AG04450 (cell line): ENCODE measurements at regions not wholly inside any gene's neighbourhood (a gene's known extent, or its start where the extent isn't known, plus 50 kb on each side); places are given as distances from the start of the nearest gene placed in this dataset.

ENCODE experiments used
- CTCF ChIA-PET: fragments of 300-600, 350-600 bp; formaldehyde crosslinking; extraction: SDS; loops from one replicate; lab custom pipeline; 2022; ENCODE audit warnings: antibody characterized with exemption, inconsistent platforms; lab: Charles Lee
- POLR2A ChIA-PET: fragments of 350-600 bp; formaldehyde crosslinking; extraction: SDS; loops from one replicate; lab custom pipeline; 2021; ENCODE audit warnings: antibody characterized with exemption, inconsistent platforms; lab: Yijun Ruan, JAX
- DNase-seq: peaks from one replicate; pipeline ENCODE4 v3.0.0-alpha.2; 2011; ENCODE audit warnings: low read depth, low spot score
- H3K27ac ChIP-seq: one replicate; pipeline ENCODE4 v1.5.1; 2012; ENCODE audit warnings: low read depth, low read length, control low read depth
- H3K27me3 ChIP-seq: one replicate; pipeline ENCODE4 v1.6.0; 2012; ENCODE audit warnings: low read length; ENCODE audit not compliant: control insufficient read depth, insufficient read depth
- H3K4me3 ChIP-seq: 2 replicates; pipeline ENCODE4 v1.5.1; 2011; ENCODE audit warnings: mild to moderate bottlenecking, low read depth, low read length, control low read depth
- H3K9me3 ChIP-seq: 2 replicates; pipeline ENCODE4 v1.5.1; 2012; ENCODE audit warnings: low read length; ENCODE audit not compliant: control insufficient read depth, insufficient read depth
- CTCF ChIP-seq: IDR thresholded peaks from 2 replicates; pipeline ENCODE4 v1.5.1; 2011; ENCODE audit warnings: low read depth, low read length, control low read depth, inconsistent platforms

- Histone ChIP-seq H3K27me3 (no peaks in the 10 kb centered on the region), H3K9me3 (no peaks in the 10 kb centered on the region), H3K27ac (no peak overlapping the region), H3K4me3 (no peak overlapping the region)
- CTCF ChIA-PET = no interaction called here
- no peak for TF ChIP-seq CTCF
- POLR2A ChIA-PET = no interaction called here
- no peak for DNase-seq
Observed at GRCh38 chr15:100751585-100751984, 128.0 kb upstream of the ALDH1A3 start.

GRCh38 chr15:100753503-100753902, 126.1 kb upstream of the ALDH1A3 start:
- Histone ChIP-seq H3K4me3 (no peak overlapping the region), H3K9me3 (no peaks in the 10 kb centered on the region), H3K27me3 (no peaks in the 10 kb centered on the region), H3K27ac (no peak overlapping the region)
- ChIA-PET CTCF (no interaction called here), POLR2A (no interaction called here)
- TF ChIP-seq CTCF = no peak
- no peak for DNase-seq

GRCh38 chr15:100757661-100758060, 122.0 kb upstream of the ALDH1A3 start:
- no peak for DNase-seq
- ChIA-PET CTCF (interaction anchor here (1.4 kb wide), 1 partner anchor 251 kb away, joined by 3 read pairs; no protein-coding TSS in a partner anchor), POLR2A (no interaction called here)
- H3K27ac ChIP-seq = no peak overlapping the region
- no peak overlapping the region for H3K4me3 ChIP-seq
- H3K27me3 ChIP-seq = no peaks in the 10 kb centered on the region
- TF ChIP-seq CTCF = no peak
- no peaks in the 10 kb centered on the region for H3K9me3 ChIP-seq

- POLR2A ChIA-PET = interaction anchor here (0.8 to 1.9 kb wide), 3 partner anchors 19 to 105 kb away, joined by 3 to 13 read pairs (median 8); no protein-coding TSS in a partner anchor
- CTCF ChIA-PET = interaction anchor here (0.6 to 2.5 kb wide), 4 partner anchors 87 to 250 kb away, joined by 3 to 10 read pairs (median 4); no protein-coding TSS in a partner anchor
- Histone ChIP-seq H3K9me3 (no peaks in the 10 kb centered on the region), H3K27ac (no peak overlapping the region), H3K27me3 (no peaks in the 10 kb centered on the region), H3K4me3 (no peak overlapping the region)
- DNase-seq = no peak
- no peak for TF ChIP-seq CTCF
Observed at GRCh38 chr15:100758555-100758954, 121.1 kb upstream of the ALDH1A3 start.

GRCh38 chr15:100759106-100759505, 120.5 kb upstream of the ALDH1A3 start:
- Histone ChIP-seq H3K27me3 (no peaks in the 10 kb centered on the region), H3K4me3 (0 out of 2 replicates have a peak overlapping the region, but pooled peaks have one; percentile 0), H3K9me3 (no peaks in the 10 kb centered on the region), H3K27ac (peak overlapping the region; percentile 49)
- DNase-seq = peak; percentile 69
- no peak for TF ChIP-seq CTCF
- CTCF ChIA-PET = interaction anchor here (0.6 to 2.5 kb wide), 3 partner anchors 87 to 114 kb away, joined by 3 to 10 read pairs (median 6); no protein-coding TSS in a partner anchor
- POLR2A ChIA-PET = interaction anchor here (0.8 to 1.9 kb wide), 3 partner anchors 19 to 105 kb away, joined by 3 to 13 read pairs (median 8); no protein-coding TSS in a partner anchor
